ENCODE measurements at regions not wholly inside any gene's neighbourhood (a gene's known extent, or its start where the extent isn't known, plus 50 kb on each side); places are given as distances from the start of the nearest gene placed in this dataset.

DNA sequence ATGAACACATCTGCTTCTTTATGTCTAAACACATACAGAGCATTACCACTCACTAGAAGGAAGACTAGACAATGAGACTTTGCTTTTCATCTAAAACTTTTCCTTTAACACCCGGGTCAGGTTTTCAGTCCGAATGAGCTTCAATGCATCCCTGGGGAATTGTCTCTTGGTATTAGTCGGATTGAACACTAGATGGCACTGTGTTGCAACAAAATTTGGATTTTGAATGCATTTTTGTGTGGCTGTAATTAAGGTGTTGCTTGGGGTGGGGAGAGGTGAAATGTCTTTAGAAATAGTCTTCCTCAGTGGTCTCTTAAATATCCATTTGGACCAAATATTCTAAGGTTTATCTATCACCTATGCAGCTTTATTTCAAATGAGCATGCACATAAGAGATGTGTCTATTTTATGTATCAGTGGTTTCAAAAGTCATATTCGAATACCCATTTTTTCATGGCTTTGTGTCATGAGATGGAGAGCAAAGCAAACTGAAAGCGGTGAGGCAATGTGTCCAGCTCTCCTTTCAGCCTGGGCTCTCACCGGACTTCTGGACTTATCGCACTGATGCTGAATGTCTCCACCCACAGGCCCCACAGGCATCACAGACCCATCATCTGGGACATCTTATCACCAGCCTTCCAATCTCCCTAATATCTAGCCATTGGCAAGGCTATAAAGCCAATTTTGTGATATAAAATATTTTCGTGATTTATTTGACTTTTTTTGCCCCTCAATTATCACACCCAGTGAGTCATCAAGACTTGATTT lies 510.3 kb downstream of the RNF144A start:
- no peak overlapping the region for H3K9ac ChIP-seq (ENCODE audit: low read depth, low read length)

GRCh38 chr2:7428454-7429204 lies 511.4 kb downstream of the RNF144A start:
- no peaks in the 10 kb centered on the region for H3K36me3 ChIP-seq (ENCODE audit: control insufficient read depth, insufficient read depth, low read length)
- no peak overlapping the region for H3K9ac ChIP-seq (ENCODE audit: low read depth, low read length)
- peaks cover 14% of the 10 kb centered on the region for H3K4me1 ChIP-seq (ENCODE audit: control insufficient read depth, insufficient read depth, low read length)
- H3K4me3 ChIP-seq (ENCODE audit: low read depth, low read length): no peak overlapping the region
- H3K27me3 ChIP-seq (ENCODE audit: control insufficient read depth, insufficient read depth, low read length): peaks cover 19% of the 10 kb centered on the region
- no peaks in the 10 kb centered on the region for H3K9me3 ChIP-seq (ENCODE audit: control insufficient read depth, insufficient read depth, low read length)

More for the DNA sequence above, 510.3 kb downstream of the RNF144A start:
- no peaks in the 10 kb centered on the region for H3K36me3 ChIP-seq (ENCODE audit: control insufficient read depth, insufficient read depth, low read length)
- H3K9me3 ChIP-seq (ENCODE audit: control insufficient read depth, insufficient read depth, low read length): no peaks in the 10 kb centered on the region
- H3K4me1 ChIP-seq (ENCODE audit: control insufficient read depth, insufficient read depth, low read length): peaks cover 14% of the 10 kb centered on the region
- no peak overlapping the region for H3K4me3 ChIP-seq (ENCODE audit: low read depth, low read length)
- H3K27me3 ChIP-seq (ENCODE audit: control insufficient read depth, insufficient read depth, low read length): peaks cover 19% of the 10 kb centered on the region

DNA sequence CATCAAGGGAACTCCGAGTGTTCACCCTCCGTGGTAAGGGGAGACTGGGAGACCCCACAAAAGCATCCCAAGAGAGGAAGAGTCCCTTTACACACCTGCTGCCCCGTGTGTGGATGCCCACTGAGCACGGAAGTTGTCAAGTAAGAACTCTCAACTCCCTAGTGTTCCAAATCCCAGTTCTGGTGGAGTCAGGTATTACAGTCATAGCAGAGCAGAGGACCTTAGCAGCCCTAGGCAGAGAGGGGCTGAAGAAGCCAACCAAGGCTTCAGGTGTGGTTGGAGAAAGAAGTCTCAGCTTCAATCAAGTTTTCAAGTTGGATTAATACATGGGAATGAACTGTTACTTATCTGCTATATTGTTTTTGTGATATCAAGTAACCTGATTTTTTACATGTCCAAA lies 512.5 kb downstream of the RNF144A start:
- Histone ChIP-seq H3K4me1 (ENCODE audit: control insufficient read depth, insufficient read depth, low read length) (peaks cover 14% of the 10 kb centered on the region), H3K9ac (ENCODE audit: low read depth, low read length) (no peak overlapping the region), H3K27me3 (ENCODE audit: control insufficient read depth, insufficient read depth, low read length) (peaks cover 19% of the 10 kb centered on the region), H3K36me3 (ENCODE audit: control insufficient read depth, insufficient read depth, low read length) (no peaks in the 10 kb centered on the region), H3K4me3 (ENCODE audit: low read depth, low read length) (no peak overlapping the region), H3K9me3 (ENCODE audit: control insufficient read depth, insufficient read depth, low read length) (no peaks in the 10 kb centered on the region)

GRCh38 chr2:7430421-7430868 lies 513.2 kb downstream of the RNF144A start:
- Histone ChIP-seq H3K27me3 (ENCODE audit: control insufficient read depth, insufficient read depth, low read length) (peaks cover 19% of the 10 kb centered on the region), H3K4me3 (ENCODE audit: low read depth, low read length) (peak overlapping the region; percentile 53), H3K36me3 (ENCODE audit: control insufficient read depth, insufficient read depth, low read length) (no peaks in the 10 kb centered on the region), H3K4me1 (ENCODE audit: control insufficient read depth, insufficient read depth, low read length) (peaks cover 14% of the 10 kb centered on the region), H3K9ac (ENCODE audit: low read depth, low read length) (peak overlapping the region; percentile 72), H3K9me3 (ENCODE audit: control insufficient read depth, insufficient read depth, low read length) (no peaks in the 10 kb centered on the region)

DNA sequence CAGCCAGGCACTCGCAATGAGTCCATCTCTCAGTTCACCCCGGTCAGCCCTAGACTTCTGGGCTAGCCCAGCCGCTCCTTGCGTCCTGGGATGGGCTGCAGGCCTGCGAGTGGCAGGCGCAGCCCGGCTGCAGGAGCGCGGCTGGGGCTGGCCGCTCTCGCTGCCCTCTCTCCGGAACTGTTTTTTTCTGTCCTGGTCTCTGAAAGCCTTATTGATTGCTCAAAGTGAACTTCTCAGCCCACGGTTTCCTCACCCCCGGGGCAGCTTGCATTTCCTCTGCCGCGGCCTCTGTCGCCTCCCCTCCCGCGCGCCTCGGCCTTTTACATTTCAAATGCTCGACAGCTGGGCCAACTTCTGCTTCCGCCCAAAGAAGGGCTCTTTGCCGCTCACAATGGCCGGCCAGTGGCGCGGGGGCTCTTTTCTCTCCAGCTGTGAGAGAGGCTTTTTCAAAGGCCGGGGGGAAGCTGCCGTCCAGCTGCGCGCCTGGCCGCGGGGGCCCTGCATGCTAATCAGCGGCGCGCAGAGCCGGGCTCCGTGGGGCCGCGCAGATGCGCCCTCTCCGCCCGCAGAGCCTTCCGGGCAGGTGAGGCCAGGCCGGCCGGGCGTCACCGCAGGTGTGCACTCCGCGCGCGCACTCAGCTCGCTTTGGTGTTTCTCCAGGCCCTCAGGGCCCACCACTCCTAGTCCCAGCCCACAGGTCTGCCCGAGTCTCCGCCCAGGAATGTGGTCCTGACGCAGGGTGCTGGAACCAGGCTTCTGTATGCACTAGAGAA lies 513.8 kb downstream of the RNF144A start:
- Histone ChIP-seq H3K36me3 (ENCODE audit: control insufficient read depth, insufficient read depth, low read length) (no peaks in the 10 kb centered on the region), H3K9ac (ENCODE audit: low read depth, low read length) (peak overlapping the region; percentile 72), H3K4me3 (ENCODE audit: low read depth, low read length) (peak overlapping the region; percentile 53), H3K27me3 (ENCODE audit: control insufficient read depth, insufficient read depth, low read length) (peaks cover 19% of the 10 kb centered on the region), H3K4me1 (ENCODE audit: control insufficient read depth, insufficient read depth, low read length) (peaks cover 14% of the 10 kb centered on the region), H3K9me3 (ENCODE audit: control insufficient read depth, insufficient read depth, low read length) (no peaks in the 10 kb centered on the region)

GRCh38 chr2:7432436-7432835 lies 515.2 kb downstream of the RNF144A start:
- Histone ChIP-seq H3K9me3 (ENCODE audit: control insufficient read depth, insufficient read depth, low read length) (no peaks in the 10 kb centered on the region), H3K4me3 (ENCODE audit: low read depth, low read length) (no peak overlapping the region), H3K4me1 (ENCODE audit: control insufficient read depth, insufficient read depth, low read length) (peaks cover 14% of the 10 kb centered on the region), H3K9ac (ENCODE audit: low read depth, low read length) (no peak overlapping the region), H3K27me3 (ENCODE audit: control insufficient read depth, insufficient read depth, low read length) (peaks cover 19% of the 10 kb centered on the region), H3K36me3 (ENCODE audit: control insufficient read depth, insufficient read depth, low read length) (no peaks in the 10 kb centered on the region)

GRCh38 chr2:7436096-7436906 lies 519.1 kb downstream of the RNF144A start:
- Histone ChIP-seq H3K27me3 (ENCODE audit: control insufficient read depth, insufficient read depth, low read length) (peaks cover 3% of the 10 kb centered on the region), H3K9ac (ENCODE audit: low read depth, low read length) (no peak overlapping the region), H3K4me3 (ENCODE audit: low read depth, low read length) (no peak overlapping the region), H3K36me3 (ENCODE audit: control insufficient read depth, insufficient read depth, low read length) (no peaks in the 10 kb centered on the region), H3K4me1 (ENCODE audit: control insufficient read depth, insufficient read depth, low read length) (no peaks in the 10 kb centered on the region), H3K9me3 (ENCODE audit: control insufficient read depth, insufficient read depth, low read length) (no peaks in the 10 kb centered on the region)

GRCh38 chr2:7437141-7437540 lies 519.9 kb downstream of the RNF144A start:
- Histone ChIP-seq H3K36me3 (ENCODE audit: control insufficient read depth, insufficient read depth, low read length) (no peaks in the 10 kb centered on the region), H3K9me3 (ENCODE audit: control insufficient read depth, insufficient read depth, low read length) (no peaks in the 10 kb centered on the region), H3K9ac (ENCODE audit: low read depth, low read length) (no peak overlapping the region), H3K4me3 (ENCODE audit: low read depth, low read length) (no peak overlapping the region), H3K27me3 (ENCODE audit: control insufficient read depth, insufficient read depth, low read length) (no peaks in the 10 kb centered on the region), H3K4me1 (ENCODE audit: control insufficient read depth, insufficient read depth, low read length) (no peaks in the 10 kb centered on the region)

- Histone ChIP-seq H3K27me3 (ENCODE audit: control insufficient read depth, insufficient read depth, low read length) (no peaks in the 10 kb centered on the region), H3K36me3 (ENCODE audit: control insufficient read depth, insufficient read depth, low read length) (no peaks in the 10 kb centered on the region), H3K4me3 (ENCODE audit: low read depth, low read length) (no peak overlapping the region), H3K9me3 (ENCODE audit: control insufficient read depth, insufficient read depth, low read length) (no peaks in the 10 kb centered on the region), H3K9ac (ENCODE audit: low read depth, low read length) (no peak overlapping the region), H3K4me1 (ENCODE audit: control insufficient read depth, insufficient read depth, low read length) (no peaks in the 10 kb centered on the region)
These were observed 520.8 kb downstream of the RNF144A start for GRCh38 chr2:7437716-7438632.

DNA sequence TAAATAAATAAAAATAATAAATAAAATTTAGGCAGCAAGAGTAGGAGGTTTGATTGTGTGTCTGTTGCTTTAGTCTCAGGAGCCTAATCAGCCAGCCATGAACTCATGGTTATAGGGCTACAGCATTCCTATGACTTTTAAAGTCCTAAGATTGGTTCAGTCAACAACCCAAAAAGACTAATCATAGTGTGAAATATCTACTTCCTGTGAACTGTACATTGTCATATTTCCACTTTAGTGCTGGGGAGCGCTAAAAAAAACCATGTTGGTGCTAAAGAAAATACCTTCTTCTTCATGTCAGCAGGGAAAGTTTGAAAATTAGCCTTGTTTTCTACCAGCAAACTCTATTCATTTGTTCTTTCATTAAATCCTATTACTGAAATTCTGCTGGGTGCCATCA lies 521.6 kb downstream of the RNF144A start:
- Histone ChIP-seq H3K27me3 (ENCODE audit: control insufficient read depth, insufficient read depth, low read length) (no peaks in the 10 kb centered on the region), H3K36me3 (ENCODE audit: control insufficient read depth, insufficient read depth, low read length) (no peaks in the 10 kb centered on the region), H3K4me3 (ENCODE audit: low read depth, low read length) (no peak overlapping the region), H3K4me1 (ENCODE audit: control insufficient read depth, insufficient read depth, low read length) (no peaks in the 10 kb centered on the region), H3K9me3 (ENCODE audit: control insufficient read depth, insufficient read depth, low read length) (no peaks in the 10 kb centered on the region), H3K9ac (ENCODE audit: low read depth, low read length) (no peak overlapping the region)
